GM20000 (cell line): ENCODE measurements at regions not wholly inside any gene's neighbourhood (a gene's known extent, or its start where the extent isn't known, plus 50 kb on each side); places are given as distances from the start of the nearest gene placed in this dataset.
"Not testable (repeated sequence)": the region's sequence is repeated elsewhere in the genome, so short reads cannot be mapped to it uniquely, and the experiment has no call there.

Experiments
- DNase-seq: peaks from one replicate; pipeline ENCODE4 v3.0.0; 2012; ENCODE audit warnings: low spot score
- CTCF ChIP-seq: IDR thresholded peaks from 2 replicates; pipeline ENCODE4 v1.5.1; 2012; ENCODE audit warnings: mild to moderate bottlenecking, control low read depth; ENCODE audit errors: extremely low read depth, missing control alignments

DNA sequence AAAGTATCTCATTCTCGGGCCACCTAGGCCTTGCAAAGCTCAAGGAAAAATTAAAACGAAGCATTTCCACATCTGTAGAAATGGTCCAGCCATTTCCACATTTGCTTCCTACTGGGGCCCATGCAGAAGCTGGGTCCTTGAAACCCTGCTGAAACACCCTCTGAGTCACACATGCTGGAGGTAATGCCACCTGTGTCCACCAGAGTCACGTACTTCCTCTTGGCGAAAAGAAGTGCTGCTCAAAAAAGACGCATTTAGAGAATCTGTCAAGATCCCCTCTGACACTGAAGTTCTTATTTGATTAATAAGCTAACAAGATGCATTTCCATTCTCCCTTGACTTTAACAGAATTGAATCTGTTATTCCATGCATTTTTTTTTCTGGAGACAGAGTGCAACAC, 423.2 kb downstream of the PREX1 start:
- no peak for TF ChIP-seq CTCF
- DNase-seq: no peak

GRCh38 chr20:48403167-48403761, 424.5 kb downstream of the PREX1 start:
- TF ChIP-seq CTCF: no peak
- DNase-seq: no peak

GRCh38 chr20:48401359-48401758, 426.4 kb downstream of the PREX1 start:
- no peak for DNase-seq
- no peak for TF ChIP-seq CTCF

DNA sequence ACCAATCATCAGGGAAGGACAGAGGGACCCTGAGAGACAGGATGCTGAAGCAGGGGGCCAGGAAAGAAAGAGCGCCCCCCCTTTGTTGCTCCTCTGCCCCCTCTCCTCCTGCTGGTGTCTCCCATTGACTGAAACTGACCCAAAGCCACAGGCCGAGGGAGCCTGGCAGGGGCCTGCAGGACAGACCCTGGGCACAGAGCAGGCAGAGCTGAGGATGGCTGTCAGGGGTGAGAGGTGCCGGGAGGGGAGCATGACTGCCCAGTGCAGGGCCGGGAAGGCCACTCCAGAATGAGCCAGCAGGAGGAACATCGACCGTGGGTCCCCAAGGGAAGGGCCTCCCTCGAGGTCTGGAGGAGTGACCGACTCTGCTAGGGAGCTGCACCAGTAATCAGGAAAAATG, 427.8 kb downstream of the PREX1 start:
- no peak for TF ChIP-seq CTCF
- DNase-seq: no peak

- DNase-seq: no peak
These were observed 429.0 kb downstream of the PREX1 start for GRCh38 chr20:48398506-48399449.

DNA sequence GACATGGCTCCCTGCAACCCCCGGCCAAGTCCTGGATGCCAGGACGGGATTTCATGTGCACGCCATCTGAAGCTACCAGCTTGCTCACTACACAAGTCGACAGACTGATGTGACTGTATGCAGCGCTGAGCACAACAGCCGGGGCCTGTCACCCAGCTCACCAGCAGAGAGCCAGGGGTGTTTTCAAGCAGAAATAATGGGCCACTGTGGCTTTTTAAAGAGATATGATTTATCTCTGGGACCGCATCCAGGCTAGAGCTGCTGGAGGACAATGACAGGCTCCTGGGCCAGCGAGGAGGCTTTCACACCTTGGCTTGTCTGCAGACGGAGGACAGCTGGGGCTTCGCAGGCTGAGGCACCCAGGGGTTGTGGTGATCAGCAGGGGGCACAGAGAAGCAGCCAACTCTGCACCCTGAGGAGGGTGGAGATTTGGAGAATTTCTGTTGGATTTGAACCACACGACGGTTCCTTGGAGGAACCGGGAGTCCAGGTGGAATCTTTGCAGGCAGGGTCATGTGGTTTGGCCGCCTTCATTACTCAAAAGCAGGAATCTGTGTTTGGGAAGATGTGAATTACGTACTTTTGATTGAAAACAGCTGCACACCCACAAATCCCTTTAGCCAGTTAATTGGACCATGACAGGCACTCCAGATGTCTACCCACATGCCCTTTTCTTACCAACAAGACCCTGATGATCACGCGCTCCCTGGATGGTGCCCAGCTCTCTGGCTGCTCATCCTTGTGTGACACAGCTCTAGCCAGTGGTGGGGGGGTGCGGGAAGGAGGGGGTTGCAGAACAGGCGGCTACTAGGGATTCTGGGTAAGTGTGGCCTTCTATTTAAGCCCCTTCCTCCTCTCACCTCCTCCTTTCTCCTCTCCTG, 430.6 kb downstream of the PREX1 start:
- not testable (repeated sequence) for DNase-seq

More at GRCh38 chr20:48398506-48399449, 429.0 kb downstream of the PREX1 start:
- TF ChIP-seq CTCF: no peak

GRCh38 chr20:48395816-48396546, 431.8 kb downstream of the PREX1 start:
- DNase-seq: no peak
- TF ChIP-seq CTCF: no peak
